Fibroblast of the conjunctiva (primary cell): ENCODE measurements at regions not wholly inside any gene's neighbourhood (a gene's known extent, or its start where the extent isn't known, plus 50 kb on each side); places are given as distances from the start of the nearest gene placed in this dataset.
"Not testable (repeated sequence)": the region's sequence is repeated elsewhere in the genome, so short reads cannot be mapped to it uniquely, and the experiment has no call there.

Experiments used
- DNase-seq: peaks from one replicate; pipeline ENCODE4 v3.0.0-alpha.2; 2010; ENCODE audit warnings: low read depth

DNA sequence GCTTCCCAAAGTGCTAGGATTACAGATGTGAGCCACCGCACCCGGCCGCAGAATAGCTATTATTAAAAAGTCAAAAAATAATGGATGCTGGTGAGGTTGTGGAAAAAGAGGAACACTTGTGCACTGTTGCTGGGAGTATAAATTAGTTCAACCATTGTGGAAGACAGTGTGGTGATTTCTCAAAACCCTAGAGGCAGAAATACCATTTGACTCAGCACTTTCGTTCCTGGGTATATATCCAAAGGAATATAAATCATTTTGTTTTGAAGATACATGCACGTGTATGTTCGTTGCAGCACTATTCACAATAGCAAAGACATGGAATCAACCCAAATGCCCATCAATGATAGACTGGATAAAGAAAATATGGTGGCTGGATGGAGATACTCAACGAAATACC, 132.1 kb upstream of the MED13 start:
- DNase-seq = not testable (repeated sequence)

- DNase-seq = not testable (repeated sequence)
These were observed 131.5 kb upstream of the MED13 start for GRCh38 chr17:62196587-62196986.

DNA sequence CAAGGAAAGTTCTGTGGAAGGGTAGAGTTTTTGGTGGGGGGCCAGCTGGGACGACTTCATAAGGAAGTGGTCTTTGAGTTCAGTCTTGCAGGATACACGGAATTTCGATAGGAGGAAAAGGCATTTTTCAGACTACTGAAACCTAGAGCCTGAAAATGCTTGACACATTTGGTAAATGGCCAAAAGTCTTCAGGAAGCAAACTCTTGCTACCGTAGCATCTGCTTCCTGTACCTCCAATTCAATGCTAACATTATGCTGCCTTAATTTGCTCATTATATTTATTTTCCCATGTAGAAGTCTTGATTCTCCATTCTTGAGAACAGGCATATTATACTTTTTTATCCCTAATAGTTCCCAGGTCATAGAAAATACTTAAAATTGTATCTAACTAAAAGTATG, 129.3 kb upstream of the MED13 start:
- DNase-seq = no peak

- no peak for DNase-seq
These were observed 128.2 kb upstream of the MED13 start for GRCh38 chr17:62193249-62193648.

DNA sequence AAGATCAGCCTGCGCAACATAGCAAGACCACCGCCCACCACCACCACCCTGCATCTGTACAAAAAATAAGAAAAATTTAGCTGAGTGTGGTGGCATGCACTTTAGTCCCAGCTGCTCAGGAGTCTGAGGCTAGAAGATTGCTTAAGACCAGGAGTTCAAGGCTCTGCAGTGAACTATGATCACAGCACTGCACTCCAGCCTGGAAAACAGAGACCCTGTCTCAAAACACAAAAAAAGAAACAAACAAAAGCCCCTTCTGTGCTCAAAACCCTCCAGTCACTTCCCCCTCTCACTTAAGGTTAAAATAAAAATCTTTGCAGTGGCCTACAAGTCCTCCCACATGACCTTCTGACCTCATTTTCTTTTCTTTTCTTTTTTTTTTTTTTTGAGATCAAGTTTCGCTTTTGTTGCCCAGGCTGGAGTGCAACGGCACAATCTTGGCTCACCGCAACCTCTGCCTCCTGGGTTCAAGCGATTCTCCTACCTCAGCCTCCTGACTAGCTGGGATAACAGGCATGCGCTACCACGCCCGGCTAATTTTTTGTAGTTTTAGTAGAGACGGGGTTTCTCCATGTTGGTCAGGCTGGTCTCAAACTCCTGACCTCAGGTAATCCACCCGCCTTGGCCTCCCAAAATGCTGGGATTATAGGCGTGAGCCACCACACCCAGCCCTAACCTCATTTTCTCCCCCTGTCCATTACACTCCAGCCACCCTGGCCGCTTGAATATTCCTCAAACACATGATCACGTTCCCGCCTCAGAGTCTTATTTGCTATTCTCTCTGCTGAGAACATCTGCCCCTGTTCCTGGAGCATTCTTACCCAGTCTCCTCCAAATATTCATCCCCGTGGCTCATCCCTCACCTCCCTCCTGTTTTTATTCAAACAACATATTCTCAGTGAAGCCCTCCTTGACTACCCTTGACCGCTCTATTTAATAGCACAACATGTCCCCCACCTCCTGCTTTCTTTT, 126.6 kb upstream of the MED13 start:
- DNase-seq = no peak

DNA sequence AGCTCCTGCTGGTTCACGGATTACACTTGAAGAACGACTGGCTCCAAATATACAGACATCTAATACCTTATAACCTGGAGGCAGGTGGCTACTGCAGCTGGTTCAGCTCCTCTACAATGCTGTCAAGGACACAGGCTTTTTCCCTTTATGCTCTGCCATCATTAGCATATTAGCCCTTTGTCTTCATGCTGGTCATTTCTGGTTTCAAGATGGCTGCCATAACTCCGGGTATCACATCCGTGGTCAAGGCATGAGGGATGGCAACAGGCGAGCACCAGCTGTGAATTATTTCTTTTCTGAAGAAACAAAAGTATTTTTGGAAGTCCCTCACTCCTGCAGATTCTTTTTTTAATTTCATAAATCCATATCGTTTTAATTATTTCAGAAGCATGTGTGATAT, 124.3 kb upstream of the MED13 start:
- no peak for DNase-seq

GRCh38 chr17:62188713-62189112, 123.6 kb upstream of the MED13 start:
- no peak for DNase-seq

DNA sequence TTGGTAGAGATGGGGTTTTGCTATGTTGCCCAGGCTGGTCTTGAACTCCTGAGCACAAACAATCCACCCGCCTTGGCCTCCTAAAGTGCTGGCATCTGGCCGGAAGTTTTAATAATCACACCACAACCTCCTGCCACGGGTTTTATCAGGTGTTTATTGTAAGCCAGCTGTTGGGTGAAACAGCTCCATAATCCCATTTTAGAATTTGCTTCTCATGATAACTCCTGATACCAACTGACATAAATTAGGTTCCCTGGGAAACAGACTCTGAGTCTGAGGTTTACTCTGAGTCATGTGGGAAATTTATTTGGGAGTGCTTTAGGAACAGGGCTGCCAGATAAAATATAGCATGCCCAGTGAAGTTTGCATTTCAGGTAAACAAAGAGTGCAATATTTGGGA, 122.6 kb upstream of the MED13 start:
- DNase-seq = no peak

- no peak for DNase-seq
These were observed 121.8 kb upstream of the MED13 start for GRCh38 chr17:62186841-62187240.

- DNase-seq = no peak
These were observed 115.7 kb upstream of the MED13 start for GRCh38 chr17:62180772-62181171.

DNA sequence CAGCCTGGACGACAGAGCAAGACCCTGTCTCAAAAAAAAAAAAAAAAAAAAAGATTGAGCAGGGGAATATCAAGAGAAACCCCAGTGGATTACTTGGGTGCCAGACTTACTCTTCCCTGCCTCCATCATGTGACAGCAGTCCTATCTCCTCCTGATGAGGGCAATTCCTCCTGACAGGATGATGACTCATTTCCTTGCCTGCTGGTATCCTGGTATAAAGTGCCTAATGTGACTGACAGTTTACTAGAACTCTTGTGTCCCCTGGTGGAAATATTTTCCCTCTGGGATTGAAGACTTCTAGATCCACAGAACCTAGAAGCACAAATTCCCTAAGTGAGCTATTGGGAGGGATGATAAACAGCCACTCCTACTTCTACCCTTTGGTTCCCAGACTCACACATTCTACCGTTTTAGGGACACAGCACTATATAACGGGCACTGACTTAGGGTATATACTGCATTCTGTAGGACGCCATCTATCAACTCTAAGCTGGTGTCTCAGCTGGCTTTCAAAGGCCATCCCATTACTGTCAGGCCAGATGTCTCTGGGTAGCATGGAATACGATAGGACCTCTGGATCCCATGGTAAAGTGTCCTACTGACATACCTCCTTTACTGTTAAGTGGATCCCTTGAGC, 114.6 kb upstream of the MED13 start:
- DNase-seq = no peak

DNA sequence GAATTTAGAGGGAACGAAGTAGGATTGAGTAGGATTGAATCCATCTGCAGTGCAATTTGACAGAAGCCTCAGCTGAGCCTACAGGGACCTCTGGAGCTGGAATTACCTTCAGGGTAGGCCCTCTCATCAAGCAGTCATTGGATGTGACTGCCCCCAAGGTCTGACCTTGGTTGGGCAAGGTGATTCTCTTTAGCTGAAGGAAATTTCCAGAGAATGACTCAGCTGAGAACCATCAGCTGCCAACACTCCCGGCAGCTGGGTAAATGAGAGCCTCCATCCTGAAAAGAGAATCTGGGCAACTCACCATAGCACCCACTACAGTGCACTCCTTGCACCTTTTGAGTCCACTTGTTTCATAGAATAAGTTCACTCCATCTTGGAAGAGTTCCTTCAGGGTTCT, 113.5 kb upstream of the MED13 start:
- no peak for DNase-seq

GRCh38 chr17:62172492-62173291, 107.6 kb upstream of the MED13 start:
- peak; percentile 22 for DNase-seq

- no peak for DNase-seq
These were observed 102.0 kb upstream of the MED13 start for GRCh38 chr17:62167076-62167475.

- DNase-seq = no peak
These were observed 100.0 kb upstream of the MED13 start for GRCh38 chr17:62164747-62165722.

GRCh38 chr17:62163847-62164246, 98.8 kb upstream of the MED13 start:
- DNase-seq = no peak

- no peak for DNase-seq
These were observed 97.8 kb upstream of the MED13 start for GRCh38 chr17:62162898-62163297.

- DNase-seq = no peak
These were observed 96.5 kb upstream of the MED13 start for GRCh38 chr17:62161405-62162148.

DNA sequence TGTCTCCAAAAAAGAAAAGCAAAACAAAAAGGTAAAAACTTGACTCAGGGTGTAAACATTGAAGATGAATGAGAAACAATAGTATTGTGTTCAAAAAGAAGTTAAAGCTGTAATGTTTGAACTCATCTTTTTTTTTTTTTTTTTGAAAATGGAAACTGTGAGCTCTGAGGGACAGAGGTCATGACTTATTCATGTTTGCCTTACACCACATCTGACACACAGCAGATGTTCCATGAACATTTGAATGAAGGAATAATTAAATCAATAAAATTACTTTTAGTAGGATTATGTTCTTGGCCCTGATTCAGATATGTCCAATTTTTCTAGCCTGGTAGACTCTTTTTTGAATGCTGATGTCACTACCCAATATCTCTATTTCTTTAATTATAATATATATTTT, 95.7 kb upstream of the MED13 start:
- no peak for DNase-seq

GRCh38 chr17:62159994-62160393, 94.9 kb upstream of the MED13 start:
- no peak for DNase-seq

DNA sequence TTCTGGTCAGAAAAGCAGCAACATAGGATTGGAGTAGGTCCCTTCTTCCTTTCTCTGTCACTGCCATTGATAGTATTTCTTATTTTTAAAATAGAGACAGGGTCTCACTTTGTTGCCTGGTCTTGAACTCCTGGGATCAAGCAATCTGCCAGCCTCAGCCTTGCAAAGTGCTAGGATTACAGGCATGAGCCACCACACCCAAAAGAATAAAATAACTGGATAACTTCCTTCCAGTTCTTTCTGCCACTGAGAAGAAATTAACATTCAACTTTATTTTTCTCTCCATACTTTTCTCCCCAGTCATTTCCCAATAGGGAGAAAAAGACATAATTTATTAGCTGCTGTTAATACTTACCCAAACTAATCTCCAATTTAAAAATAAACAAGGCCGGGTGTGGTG, 91.9 kb upstream of the MED13 start:
- DNase-seq = no peak
